ENCODE measurements at regions not wholly inside any gene's neighbourhood (a gene's known extent, or its start where the extent isn't known, plus 50 kb on each side); places are given as distances from the start of the nearest gene placed in this dataset.

DNA sequence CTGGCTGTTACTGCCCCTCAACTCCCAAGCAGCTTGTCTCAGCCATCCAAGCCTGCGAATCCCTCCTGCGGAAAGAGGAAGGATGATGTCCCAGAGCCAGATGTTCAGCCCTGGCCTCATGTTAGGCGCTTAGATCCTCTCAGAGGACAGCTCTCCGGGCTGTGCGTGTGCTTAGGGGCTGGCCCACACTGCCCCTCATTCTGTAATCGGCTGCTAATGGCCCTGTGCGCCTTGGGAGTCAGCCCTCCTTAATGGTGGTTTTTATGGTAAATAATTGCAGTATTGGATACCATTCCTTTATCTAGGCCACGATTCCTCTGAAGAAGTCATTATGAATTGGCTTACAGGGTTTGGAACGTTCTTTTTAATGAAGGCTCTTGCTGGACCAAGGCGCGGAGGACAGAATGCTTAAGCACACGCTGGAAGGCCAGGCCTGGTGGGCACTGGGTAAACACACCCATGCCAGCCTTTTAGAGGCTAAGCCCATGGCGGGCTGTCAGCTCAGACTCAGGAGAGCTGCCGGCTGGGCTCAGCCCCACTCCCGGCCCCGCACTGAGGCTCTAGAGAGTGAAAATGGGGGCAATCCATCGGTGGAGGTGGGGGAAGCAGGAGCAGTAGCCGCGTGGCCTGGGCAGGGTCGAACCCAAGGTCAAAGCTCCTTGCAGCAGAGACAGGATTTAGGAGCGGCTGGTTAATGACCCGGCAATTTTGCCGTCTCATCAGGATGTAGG, 1157.5 kb downstream of the BRD1 start:
- H3K4me1 ChIP-seq (ENCODE audit: insufficient read depth, poor library complexity, severe bottlenecking): no peaks in the 10 kb centered on the region
- DNase-seq (ENCODE audit: low spot score) (no peak), ATAC-seq (ENCODE audit: low read depth) (no peak)
- no peak overlapping the region for H3K4me3 ChIP-seq (ENCODE audit: severe bottlenecking)
- H3K36me3 ChIP-seq (ENCODE audit: low read depth): no peaks in the 10 kb centered on the region
- H3K27me3 ChIP-seq (ENCODE audit: insufficient read depth, poor library complexity, severe bottlenecking): no peaks in the 10 kb centered on the region
- H3K27ac ChIP-seq (ENCODE audit: poor library complexity, severe bottlenecking): no peak overlapping the region
- no peak for TF ChIP-seq CTCF (IDR thresholded peaks at IDR 0.05; ENCODE audit: poor library complexity, severe bottlenecking)
- H3K9me3 ChIP-seq (ENCODE audit: severe bottlenecking): no peaks in the 10 kb centered on the region

DNA sequence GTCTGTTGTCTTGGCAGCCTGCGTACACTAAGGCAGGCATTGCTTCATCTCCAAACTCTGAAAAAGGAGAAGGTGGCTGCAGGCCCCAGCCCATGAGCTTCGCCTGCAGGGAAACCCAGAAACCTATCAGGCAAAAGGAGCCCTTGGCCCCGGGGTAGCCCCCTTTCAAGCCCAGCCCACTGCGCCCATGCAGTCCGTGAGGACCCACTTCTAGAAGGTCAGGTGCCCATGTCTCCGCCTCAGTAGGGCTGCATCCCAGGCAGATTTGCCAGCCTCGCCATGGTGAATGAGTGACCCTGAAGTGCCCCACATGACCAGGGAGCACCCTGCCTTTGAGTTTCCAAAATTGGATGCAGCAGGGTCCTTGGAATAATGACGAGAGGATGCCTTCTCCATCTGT, 1158.4 kb downstream of the BRD1 start:
- Histone ChIP-seq H3K9me3 (ENCODE audit: severe bottlenecking) (no peaks in the 10 kb centered on the region), H3K27ac (ENCODE audit: poor library complexity, severe bottlenecking) (no peak overlapping the region), H3K4me3 (ENCODE audit: severe bottlenecking) (no peak overlapping the region), H3K4me1 (ENCODE audit: insufficient read depth, poor library complexity, severe bottlenecking) (no peaks in the 10 kb centered on the region), H3K36me3 (ENCODE audit: low read depth) (no peaks in the 10 kb centered on the region), H3K27me3 (ENCODE audit: insufficient read depth, poor library complexity, severe bottlenecking) (no peaks in the 10 kb centered on the region)
- no peak for DNase-seq (ENCODE audit: low spot score)
- no peak for ATAC-seq (ENCODE audit: low read depth)
- TF ChIP-seq CTCF (IDR thresholded peaks at IDR 0.05; ENCODE audit: poor library complexity, severe bottlenecking): no peak

DNA sequence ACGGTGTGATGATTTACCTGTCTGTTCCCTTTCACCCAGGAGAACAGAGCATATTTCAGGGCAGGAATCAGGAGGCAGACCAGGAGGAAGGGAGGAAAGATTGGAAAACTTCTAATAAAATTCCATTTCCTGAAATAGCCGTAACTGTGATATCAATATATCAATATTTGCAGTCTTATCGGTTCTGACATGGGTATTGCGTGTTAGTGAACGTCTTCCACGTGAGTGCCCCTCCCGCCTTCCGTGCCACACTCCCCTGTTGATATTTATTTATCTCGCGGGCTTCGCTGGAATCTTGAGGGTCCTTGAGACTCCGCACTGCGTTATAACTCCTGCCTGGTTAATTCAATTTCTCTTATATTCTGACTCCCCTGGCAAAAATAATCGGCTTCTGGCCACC, 1160.4 kb downstream of the BRD1 start:
- Histone ChIP-seq H3K4me3 (ENCODE audit: severe bottlenecking) (no peak overlapping the region), H3K4me1 (ENCODE audit: insufficient read depth, poor library complexity, severe bottlenecking) (no peaks in the 10 kb centered on the region), H3K27me3 (ENCODE audit: insufficient read depth, poor library complexity, severe bottlenecking) (no peaks in the 10 kb centered on the region), H3K27ac (ENCODE audit: poor library complexity, severe bottlenecking) (no peak overlapping the region), H3K36me3 (ENCODE audit: low read depth) (no peaks in the 10 kb centered on the region), H3K9me3 (ENCODE audit: severe bottlenecking) (no peaks in the 10 kb centered on the region)
- no peak for TF ChIP-seq CTCF (IDR thresholded peaks at IDR 0.05; ENCODE audit: poor library complexity, severe bottlenecking)
- DNase-seq (ENCODE audit: low spot score) (no peak), ATAC-seq (ENCODE audit: low read depth) (no peak)

GRCh38 chr22:48666620-48667019, 1161.1 kb downstream of the BRD1 start:
- Histone ChIP-seq H3K4me1 (ENCODE audit: insufficient read depth, poor library complexity, severe bottlenecking) (no peaks in the 10 kb centered on the region), H3K27ac (ENCODE audit: poor library complexity, severe bottlenecking) (no peak overlapping the region), H3K9me3 (ENCODE audit: severe bottlenecking) (no peaks in the 10 kb centered on the region), H3K27me3 (ENCODE audit: insufficient read depth, poor library complexity, severe bottlenecking) (no peaks in the 10 kb centered on the region), H3K36me3 (ENCODE audit: low read depth) (no peaks in the 10 kb centered on the region), H3K4me3 (ENCODE audit: severe bottlenecking) (no peak overlapping the region)
- ATAC-seq (ENCODE audit: low read depth) (no peak), DNase-seq (ENCODE audit: low spot score) (no peak)
- TF ChIP-seq CTCF (IDR thresholded peaks at IDR 0.05; ENCODE audit: poor library complexity, severe bottlenecking): no peak

DNA sequence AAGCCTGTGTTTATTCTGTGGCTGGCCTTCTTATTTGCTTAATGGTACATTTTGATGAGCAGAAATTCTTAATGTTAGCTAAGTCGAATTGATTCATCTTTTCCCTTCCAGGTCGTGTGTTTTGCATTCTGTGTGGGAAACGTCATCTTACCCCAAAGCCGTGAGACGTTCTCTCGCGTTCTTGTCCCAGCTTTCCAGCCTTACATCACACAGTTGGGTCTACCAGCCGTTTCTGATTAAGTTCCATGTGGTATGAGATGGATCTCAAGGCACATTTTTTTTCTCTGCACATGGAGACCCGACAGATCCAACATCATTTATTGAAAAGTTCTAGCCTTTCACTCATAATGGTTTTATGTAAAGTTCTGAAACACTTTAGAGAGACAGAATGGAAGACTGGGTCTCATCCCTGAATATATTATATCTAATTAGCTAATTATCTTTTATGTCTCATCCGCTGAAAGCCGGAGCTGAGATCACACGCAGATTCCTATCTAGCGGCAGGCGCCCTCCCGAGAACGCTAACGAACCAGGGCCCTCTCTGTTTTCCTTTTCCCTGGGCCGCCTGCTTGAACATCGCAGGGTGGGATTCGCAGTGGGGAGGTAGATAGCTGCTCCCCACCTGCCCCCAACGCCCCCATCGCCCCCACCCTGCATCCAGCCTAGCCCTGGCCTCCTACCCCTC, 1162.2 kb downstream of the BRD1 start:
- Histone ChIP-seq H3K36me3 (ENCODE audit: low read depth) (no peaks in the 10 kb centered on the region), H3K4me3 (ENCODE audit: severe bottlenecking) (no peak overlapping the region), H3K27ac (ENCODE audit: poor library complexity, severe bottlenecking) (no peak overlapping the region), H3K27me3 (ENCODE audit: insufficient read depth, poor library complexity, severe bottlenecking) (no peaks in the 10 kb centered on the region), H3K4me1 (ENCODE audit: insufficient read depth, poor library complexity, severe bottlenecking) (no peaks in the 10 kb centered on the region), H3K9me3 (ENCODE audit: severe bottlenecking) (no peaks in the 10 kb centered on the region)
- ATAC-seq (ENCODE audit: low read depth) (no peak), DNase-seq (ENCODE audit: low spot score) (no peak)
- no peak for TF ChIP-seq CTCF (IDR thresholded peaks at IDR 0.05; ENCODE audit: poor library complexity, severe bottlenecking)
